ENCODE measurements at regions not wholly inside any gene's neighbourhood (a gene's known extent, or its start where the extent isn't known, plus 50 kb on each side); places are given as distances from the start of the nearest gene placed in this dataset.
"Not testable (repeated sequence)": the region's sequence is repeated elsewhere in the genome, so short reads cannot be mapped to it uniquely, and the experiment has no call there.

DNA sequence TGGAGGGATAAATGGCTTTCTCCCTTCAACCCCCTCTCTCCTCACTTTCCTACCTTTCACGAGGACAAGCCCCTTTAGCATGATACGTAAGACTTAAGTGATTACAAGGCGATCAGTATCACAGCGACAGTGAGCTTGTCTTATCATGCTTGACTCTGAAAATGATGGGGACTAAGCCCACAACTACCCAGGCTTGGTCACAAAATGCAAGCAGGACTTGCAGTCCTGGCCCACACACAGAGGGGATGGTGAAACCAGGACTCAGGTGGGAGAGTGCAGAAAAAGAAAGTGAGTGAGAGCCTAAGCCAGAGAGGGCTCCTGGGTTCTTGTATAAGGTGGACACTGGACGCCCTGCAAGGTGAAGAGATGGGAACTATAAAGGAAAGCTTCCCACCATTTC, 95.7 kb upstream of the ARL4C start:
- DNase-seq: no peak

DNA sequence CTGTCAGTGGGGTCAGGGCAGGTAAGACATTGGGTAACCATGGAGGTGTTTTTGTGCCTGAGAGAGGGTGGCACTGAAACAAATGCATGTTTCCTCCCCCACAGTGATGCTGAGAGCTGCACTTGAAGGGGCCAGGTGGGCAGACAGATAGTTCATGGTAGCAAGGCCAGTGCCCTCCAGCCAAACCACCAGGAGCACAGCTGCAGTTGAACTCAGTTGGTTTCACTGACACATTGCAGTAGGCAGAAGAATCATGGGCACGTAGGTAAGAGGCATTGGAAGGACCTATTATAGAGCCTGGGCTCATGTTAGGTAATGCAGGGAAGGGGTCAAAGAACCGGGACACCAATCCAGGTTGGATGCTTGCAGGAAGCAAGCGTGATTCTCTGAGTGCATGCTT, 93.2 kb upstream of the ARL4C start:
- DNase-seq: no peak

DNA sequence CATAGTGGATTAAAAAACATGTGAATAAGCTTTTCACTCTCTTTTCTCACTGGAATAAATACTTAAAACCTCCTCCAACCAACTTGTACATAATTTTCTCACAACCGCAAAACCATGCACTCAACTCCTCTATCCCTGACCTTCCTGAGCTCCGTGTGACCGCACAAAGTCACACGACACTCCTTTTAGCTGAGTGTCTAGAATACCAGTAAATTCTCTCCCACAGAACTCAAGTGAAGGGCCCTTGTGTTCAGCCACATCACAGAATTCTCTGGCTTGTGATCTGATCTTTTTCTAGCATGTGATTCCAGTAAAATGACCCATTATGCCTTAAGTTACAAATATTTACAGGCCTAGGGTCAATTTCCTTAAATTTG, 91.2 kb upstream of the ARL4C start:
- no peak for DNase-seq

DNA sequence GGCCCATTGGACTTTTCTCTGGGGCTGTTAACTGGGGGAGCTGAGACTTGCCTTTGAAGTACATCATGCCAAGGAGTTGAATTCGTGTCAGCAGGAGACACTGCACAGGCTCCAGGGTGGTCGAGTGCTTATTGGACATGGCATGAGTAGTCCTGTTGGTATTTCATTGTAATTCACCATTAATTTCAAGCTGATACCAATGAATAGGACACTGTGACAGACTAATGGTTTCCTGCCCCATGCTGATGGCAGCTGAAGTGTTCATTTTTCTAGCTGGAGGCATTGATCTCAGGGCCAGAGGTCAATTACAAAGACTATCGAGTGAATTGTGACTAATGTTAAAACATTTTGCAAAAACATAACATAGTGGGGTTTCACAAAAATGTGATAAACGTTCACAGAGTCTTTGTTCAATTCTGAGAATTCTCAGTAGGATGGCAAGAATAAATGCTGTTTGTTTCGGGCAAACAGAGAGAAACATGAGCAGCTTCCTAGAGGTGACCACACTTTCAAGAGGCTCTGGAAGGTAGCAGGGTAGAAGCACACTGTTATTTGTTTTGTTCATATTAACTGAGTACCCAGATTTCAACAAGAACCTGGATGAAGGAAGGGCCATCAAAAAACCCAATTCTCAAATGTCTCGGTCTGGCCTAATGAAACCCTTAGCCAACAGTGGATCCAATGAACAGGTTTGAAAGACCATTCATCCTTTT, 90.6 kb upstream of the ARL4C start:
- DNase-seq: no peak

DNA sequence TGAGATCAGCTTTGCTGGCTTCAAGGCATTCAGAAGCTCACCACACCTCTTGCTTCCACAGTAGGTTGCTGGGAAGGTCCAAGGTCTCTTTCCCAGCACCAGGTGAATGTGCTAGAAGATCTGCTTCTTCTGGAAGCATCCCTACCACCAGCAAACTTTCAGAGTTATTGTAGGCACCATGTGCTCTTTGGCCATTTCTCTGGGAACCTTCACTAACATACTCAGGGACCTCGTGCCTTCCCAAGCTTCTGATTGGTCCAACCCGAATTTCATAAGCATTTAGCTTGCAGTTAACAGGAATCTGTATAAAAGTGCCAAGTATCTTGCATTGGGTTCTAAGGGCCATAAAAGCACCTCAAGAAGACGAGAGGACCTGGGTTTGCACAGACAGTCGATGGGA, 86.5 kb upstream of the ARL4C start:
- DNase-seq: no peak

DNA sequence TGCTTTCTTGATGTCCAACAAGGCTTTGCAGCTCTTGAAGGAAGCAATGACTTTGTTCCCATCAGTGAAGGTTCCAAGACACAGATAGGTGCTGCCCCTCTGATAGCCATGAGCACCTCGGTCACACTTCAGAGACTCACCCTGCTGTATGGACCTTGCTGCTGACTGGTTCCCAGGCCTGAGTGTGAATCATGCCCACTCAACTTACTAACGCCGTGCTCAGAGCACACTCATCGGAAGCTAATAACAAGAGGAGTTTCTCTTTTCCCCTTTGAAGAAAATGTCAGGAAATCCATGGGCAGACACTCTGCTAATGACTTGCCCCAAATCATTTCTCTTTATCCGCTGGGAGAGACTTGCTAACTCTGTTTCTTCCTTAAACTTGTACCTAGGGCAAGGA, 83.8 kb upstream of the ARL4C start:
- no peak for DNase-seq

DNA sequence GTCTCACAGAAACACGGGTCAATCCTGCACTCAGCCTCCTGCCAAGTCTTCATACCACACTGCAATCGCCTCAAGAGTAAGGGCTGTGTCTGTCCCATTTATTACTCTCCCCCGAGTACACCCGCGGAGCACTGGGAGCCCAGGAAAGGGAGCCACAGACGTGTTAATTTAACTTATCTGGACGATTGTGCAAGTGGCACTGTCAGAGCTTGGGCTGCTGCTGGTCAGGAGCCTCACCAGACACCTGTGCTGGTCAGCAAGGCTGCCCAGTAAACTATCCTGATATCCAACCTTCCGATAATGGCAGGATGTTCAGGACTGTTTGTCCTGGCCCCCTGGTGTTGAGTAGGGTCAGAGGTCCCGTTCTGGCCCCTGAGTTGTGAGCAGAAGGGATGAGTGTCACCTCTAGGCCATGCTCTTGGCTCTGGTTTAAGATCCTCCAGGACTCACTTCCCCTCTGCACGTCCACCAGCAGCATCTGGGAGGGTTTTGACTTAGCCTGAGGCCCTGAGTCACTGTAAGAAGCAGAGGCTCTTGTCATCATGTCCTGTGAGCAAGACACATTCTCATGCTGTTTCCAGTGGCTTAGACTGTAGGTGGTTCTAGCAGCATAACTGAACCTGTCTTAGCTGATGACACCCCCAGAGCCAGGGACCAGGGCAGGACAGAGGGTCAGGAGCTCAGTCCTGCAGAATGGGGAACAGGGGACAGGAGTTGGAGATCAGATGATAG, 82.5 kb upstream of the ARL4C start:
- no peak for DNase-seq

DNA sequence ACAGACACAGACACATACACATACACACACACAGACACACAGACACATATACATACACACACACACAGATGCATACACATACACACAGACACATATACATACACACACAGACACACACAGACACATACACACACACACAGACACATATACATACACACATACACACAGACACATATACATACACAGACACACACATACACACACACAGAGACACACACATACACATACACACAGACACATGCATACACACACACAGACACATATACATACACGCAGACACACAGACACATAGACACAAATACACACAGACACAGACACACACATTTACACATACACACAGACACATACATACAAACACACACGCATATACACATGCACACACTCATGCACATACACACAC, 81.5 kb upstream of the ARL4C start:
- DNase-seq: no peak

DNA sequence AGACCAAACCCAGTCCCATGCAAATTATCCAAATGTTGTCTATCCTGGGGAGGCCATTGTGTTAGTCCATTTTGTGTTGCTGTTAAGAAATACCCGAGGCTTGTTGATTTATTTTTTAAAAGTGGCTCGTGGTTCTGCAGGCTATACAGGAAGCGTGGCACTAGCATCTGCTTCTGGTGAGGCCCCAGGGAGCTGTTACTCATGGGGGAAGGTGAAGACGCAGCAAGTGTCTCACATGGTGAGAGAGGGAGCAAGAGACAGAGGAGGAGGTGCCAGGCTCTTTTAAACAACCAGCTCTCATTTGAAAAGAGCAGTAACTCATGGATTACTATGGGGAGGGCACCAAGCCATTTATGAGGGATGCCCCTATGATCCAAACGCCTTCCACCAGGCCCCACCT, 80.3 kb upstream of the ARL4C start:
- no peak for DNase-seq

DNA sequence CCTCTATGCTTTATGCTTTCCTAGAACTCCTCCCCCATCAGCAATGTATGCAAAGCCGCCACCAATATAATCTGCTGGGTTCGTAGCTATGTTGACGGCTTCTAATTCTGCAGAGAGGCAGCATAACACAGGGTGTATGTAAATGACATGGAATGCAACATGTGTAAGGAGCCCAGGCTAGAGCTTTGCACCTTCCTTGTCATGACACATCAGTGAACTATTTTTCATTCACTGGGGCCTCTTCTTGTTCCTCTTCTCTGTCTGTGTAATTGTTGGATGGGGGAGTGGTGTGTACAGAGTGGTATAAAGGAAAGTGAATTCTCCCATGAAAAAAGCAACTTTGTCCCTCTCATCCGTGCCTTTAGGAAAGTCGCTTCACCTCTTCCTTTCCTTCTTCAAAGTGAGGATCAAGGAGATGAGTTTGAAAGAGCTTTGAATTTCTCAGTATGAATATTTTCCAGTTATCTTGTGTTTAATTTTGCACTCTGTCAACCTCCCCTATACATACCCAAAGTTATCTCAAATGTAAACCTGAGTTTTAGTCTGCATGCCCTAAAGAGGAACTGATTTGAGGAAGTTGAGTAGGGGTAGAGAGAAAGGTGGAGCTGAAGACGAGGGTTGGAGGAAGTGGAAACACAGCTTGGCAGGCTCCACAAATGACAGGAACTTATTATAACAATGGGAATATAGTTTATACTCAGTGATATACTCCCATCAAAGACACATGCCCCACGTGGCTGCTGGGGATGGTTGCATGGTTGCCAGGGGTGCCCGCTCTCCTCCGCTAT, 74.9 kb upstream of the ARL4C start:
- DNase-seq: no peak

DNA sequence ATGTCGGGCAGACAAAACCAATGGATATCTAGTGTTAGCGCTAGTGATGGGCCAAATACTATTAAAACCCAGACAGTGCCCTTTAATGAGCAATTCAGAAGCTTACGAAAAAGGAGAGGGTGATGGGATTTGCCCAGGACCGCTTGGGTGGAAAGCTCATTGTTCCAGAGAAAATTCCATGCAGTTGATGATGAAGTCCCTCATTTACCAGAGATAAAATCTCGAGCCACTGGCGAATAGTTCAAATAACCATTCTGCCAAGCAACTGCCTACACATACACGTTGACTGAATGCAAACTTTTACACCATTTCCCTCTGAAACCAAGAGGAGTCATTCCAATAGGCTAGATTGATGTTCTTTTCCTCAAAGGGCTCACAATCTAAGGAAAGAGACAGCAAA, 73.6 kb upstream of the ARL4C start:
- DNase-seq: no peak

DNA sequence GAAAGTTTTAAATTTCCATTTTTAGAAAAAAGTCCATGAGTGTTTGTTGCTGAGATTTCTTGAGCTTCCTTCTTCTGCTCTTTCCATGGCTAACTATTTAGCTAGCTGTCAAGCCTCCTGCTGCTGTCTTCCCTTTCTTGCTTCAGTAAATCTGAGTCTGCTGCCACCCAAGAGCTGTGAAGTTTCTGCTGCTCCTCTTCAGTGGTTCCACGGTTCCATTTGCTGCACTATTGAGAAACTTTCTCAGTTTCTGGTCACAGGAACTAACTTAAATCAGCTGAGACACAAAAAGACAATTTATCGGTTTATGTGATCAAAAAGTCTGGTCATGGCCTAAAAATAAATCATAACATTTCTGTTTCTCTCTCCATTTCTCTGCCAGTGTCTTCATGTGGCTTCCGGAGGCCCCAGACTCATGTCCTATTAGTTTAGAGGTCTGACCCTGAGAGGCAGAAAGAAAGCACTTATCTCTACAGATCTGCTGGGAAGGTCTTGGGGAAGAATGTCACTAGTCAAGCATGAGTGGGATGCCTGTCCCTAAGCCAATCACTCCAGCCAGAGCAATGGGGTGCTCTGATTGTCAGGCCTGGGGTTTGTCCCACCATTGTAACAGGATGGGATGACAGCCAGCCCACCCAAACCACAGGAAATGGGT, 73.0 kb upstream of the ARL4C start:
- no peak for DNase-seq

DNA sequence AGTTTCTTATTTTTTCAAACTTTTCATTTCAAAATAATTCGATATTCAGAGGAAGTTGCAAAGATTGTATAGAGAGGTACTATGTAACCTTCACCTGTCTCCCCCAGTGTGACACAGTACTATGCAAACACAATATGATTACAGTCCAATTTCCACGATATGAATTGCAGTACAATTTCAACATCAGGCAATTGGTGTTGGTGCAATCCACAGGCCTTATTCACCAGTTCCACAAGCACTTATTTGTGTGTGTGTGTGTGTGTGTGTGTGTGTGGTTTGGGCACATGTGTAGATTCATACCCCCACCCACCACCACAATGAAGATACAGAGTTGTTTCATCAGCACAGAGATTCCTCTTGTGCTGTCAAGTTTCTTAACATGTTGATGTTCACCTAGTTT, 69.7 kb upstream of the ARL4C start:
- DNase-seq: no peak

DNA sequence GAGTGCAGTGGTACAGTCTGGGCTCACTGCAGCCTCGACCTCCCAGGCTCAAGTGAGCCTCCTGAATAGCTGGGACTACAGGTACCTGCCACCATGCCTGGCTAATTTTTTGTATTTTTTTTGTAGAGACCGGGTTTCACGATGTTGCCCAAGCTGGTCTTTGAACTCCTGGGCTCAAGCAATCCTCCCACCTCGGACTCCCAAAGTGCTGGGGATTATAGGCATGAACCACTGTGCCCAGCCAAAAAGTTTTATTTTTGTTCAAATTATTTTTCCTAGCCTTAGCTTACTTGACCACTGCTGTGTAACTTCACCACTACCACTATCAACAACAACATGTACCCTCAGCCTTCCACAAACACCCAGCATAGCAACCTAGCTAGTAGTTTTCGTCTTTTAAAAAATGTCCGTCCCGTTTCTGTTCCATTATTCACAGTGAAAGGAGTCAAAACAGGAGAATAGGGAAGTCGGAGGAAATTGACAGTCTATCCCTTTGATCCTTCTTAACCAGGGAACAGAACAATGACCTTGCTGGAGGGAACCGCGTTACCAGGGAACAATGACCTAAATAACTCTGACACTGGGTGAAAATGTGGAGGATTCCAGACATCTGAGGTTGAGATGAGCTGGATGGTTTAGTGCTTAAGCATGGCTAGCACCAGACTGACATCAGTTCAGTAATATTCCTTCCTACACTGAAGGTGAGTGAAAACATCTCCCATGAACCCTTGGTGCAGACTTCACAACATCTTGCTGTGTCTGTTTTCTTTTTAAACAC, 69.2 kb upstream of the ARL4C start:
- DNase-seq: no peak

DNA sequence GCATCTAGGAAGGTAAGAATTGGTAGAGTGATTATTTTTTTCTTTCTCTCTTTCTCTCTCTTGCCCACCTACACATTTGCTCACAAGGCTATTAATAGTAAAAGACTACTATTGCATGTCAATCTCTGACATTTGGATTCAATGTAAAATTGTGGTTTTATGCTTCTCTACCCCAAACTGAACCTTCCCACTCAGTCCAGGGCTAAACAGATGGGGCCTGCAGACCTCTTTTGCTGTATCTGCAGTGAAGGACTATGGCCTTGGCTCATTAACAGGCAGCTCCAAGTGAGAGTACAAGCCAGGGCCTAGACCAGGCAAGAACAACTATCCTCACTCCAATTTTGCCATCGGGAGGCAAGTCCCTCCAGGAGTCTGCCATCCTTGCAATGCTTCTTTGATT, 68.3 kb upstream of the ARL4C start:
- no peak for DNase-seq

DNA sequence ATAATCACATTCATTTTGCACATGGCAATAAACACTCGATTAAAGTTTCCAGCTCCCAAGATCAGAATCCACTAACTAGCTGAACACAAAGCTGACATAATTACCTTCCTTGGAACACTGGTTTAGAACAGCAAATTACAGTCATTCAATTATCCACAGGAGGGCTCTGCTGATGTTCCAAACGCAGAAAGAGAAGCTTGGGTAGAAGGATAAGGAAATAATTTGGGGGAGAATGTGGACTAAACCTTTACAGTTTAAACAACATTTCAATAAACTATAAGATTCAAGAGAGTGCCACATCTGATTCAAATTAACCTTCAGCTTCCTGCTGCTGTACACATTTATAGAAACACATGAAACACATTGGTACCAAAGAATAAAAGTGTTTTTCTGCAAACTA, 67.8 kb upstream of the ARL4C start:
- no peak for DNase-seq

DNA sequence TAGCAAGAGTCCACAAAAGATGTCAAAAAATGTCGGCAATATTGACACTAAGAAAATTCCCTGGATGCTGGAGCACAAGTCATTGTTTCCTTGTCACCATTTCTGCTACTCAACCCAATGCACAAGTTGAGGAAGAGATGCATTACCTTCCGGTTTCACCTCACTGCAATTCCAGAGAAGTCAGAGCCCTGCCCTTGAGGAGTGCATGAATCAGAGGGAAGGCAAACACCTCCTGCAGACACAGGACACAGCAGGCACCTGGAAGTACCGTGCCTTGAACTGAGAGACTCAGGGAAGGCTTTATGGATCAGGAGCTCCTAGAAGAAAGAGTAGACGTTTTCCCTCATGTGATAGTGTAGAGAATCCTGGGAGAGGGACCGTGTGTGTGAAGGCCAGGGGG, 62.7 kb upstream of the ARL4C start:
- no peak for DNase-seq

DNA sequence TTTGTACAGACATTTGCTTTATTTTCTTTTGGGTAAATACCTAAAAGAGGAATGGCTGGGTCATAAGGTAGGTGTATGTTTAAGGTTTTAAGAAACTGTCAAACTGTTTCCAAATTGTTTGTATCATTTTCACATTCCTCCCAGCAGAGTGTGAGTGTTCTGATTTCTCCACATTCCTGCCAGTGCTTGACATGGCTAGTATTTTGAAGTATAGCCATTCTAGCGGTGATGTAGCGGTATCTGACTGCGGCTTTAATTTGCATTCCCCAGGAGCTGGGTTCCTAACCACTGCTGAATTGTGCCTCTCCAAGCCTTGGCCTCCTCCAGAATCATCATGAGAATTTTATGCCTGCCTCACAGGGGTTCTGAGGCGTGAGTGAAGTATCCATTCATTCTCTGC, 61.8 kb upstream of the ARL4C start:
- no peak for DNase-seq

DNA sequence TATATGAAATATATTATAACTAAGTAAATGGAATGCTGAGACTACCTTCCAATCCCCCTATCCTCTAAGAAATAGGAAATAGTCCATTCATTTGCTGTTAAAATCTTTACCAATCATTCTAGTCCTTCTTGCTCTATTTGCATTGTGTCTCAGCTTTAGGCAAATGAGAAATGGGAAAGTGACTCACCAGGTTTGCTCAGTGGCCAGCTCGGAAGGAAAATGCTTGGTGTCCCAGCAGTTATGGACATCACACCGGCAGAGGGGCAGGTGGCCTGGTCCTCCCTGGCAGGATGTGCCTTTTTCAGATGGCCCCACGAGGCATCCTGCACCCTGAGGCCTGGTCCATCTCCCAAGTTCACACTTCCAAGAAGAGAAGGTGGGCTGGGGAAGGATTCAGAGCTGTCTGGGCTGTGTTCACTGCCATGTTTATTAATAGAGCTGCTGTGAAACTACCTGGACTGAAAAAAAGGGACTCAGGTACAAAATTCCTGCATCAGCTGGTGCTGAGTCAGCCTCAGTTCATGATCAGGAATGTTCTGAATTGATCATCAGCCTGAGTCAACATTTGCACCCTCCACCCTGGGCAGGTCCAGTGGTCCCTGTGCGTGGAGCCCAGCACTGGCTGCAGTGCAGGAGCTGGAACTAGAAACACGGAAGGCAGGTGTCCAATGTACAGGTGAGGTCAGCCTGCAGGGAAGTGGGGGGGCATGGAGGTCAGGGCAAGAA, 60.1 kb upstream of the ARL4C start:
- no peak for DNase-seq

DNA sequence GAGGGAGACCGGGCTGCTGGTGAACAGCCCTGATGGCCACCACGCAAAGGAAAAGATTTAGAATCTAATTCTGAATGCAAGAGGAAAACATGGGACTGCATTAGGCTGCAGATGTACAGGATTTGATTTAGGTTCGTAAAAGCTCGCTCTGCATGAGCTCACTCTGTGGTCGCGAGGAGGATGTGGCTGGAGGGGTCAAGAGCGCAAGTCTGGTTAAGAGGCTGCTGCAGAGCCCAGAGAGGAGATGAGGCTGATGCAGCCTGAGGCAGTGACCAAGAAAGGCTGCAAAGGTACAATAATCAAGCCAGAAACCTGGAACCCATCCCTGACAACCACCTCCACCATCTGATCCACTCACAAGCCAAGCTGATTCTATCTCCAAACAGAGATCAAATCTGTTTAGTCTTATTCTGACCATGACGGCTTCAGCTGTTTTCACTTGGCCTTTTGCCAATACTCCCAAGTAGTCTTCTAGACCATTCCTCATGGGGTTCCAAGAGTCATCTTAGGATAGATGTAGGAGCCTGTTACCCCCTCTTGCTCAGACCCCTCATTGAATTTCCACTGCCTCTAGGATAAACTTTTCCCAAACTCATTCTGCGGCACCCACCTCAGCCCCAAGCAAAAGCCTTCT, 58.9 kb upstream of the ARL4C start:
- no peak for DNase-seq

DNA sequence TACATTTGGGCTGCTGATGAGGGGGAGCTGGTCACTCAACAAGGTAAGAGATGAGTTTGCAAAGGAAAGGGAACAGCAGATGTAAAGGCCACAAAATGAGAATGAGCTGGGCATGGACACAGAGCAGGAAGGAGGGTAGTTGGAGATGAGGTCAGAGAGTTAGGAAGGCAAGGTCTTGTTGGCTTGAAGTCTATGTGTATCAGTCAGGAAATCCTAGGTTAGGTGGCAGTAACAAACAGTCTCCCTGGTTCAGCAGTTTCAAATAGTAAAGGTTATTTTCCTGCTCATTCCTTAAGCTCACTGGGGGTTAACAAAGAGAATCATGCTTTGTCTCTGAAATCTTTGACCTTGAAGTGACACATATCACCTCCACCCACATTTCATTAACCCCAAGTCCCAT, 58.3 kb upstream of the ARL4C start:
- no peak for DNase-seq

DNA sequence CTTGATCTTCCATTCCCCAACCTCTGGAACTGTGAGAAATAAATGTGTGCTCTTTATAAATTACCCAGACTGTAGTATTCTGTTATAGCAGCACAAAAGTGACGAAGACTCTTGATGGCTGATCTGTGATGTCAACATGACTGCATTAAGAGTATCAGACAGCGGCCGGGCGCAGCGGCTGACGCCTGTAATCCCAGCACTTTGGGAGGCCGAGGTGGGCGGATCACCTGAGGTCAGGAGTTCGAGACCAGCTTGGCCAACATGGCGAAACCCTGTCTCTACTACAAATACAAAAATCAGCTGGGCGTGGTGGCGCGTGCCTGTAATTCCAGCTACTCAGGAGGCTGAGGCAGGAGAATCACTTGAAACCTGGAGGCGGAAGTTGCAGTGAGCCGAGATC, 56.3 kb upstream of the ARL4C start:
- DNase-seq: not testable (repeated sequence)

Measured in CD4-positive, alpha-beta T cell treated with Interleukin-4 for 4 hours (primary cell).